K562 (cell line): ENCODE measurements at regions not wholly inside any gene's neighbourhood (a gene's known extent, or its start where the extent isn't known, plus 50 kb on each side); places are given as distances from the start of the nearest gene placed in this dataset.

Experiments
- ATAC-seq: fragments of 200-7000 bp; cut with Tn5 transposase; 3 replicates; pipeline ENCODE4 v1.9.1; 2020; ENCODE audit warnings: moderate library complexity
- BruUV-seq: library from RNA; stranded (reverse); fragments of 400-500 nt; replicated peaks from 2 replicates; lab custom pipeline; 2021; lab: Mats Ljungman, UMichigan
- CTCF ChIA-PET: fragments of 300-600 bp; formaldehyde crosslinking; extraction: SDS; loops from one replicate; lab custom pipeline; 2021; ENCODE audit warnings: low intra/inter-chr PET ratio; lab: Yijun Ruan, JAX
- POLR2A ChIA-PET: fragments of 300-600, 350-650 bp; sonication (Branson Sonifier 250); formaldehyde crosslinking; extraction: SDS; loops from one replicate; lab custom pipeline; 2021; ENCODE audit warnings: antibody characterized with exemption, inconsistent platforms; lab: Yijun Ruan, JAX
- DNase-seq, 4 experiments: peaks; one replicate each; pipeline versions ENCODE4 v3.0.0 to v3.0.0-alpha.2; 2011 to 2018; ENCODE audit warnings: low spot score in 3 of 4, mixed read lengths in 3 of 4; ENCODE audit errors: extremely low read depth in 1 of 4
- FAIRE-seq: peaks from 2 replicates; lab custom pipeline; 2011; peaks lifted over from hg19 to GRCh38; lab: Jason Lieb, UNC
- H2AFZ ChIP-seq: 2 replicates; pipeline ENCODE4 v1.6.0; 2011; ENCODE audit warnings: low read depth, low read length, control low read depth, inconsistent platforms
- H3K27ac ChIP-seq: fragments of 200-600 bp; 3 replicates; pipeline ENCODE4 v1.8.0; 2011; ENCODE audit warnings: low read depth, mild to moderate bottlenecking, control low read depth, inconsistent platforms, low read length, moderate library complexity, mixed read lengths; ENCODE audit errors: extremely low read depth
- H3K27me3 ChIP-seq, 2 experiments: fragments of 300-600 bp in 1 of 2; 2 replicates in 1 of 2; 3 replicates in 1 of 2; pipeline versions ENCODE4 v1.6.0 to v1.8.0; 2011; ENCODE audit warnings: inconsistent platforms in 2 of 2, low read length in 2 of 2, mild to moderate bottlenecking in 1 of 2, mixed read lengths in 1 of 2, moderate library complexity in 1 of 2; ENCODE audit not compliant: control insufficient read depth in 2 of 2, insufficient read depth in 2 of 2
- H3K36me3 ChIP-seq: fragments of 300-600 bp; 3 replicates; pipeline ENCODE4 v1.8.0; 2011; ENCODE audit warnings: mild to moderate bottlenecking, low read length, inconsistent platforms; ENCODE audit not compliant: control insufficient read depth, insufficient read depth
- H3K4me1 ChIP-seq, 2 experiments: fragments of 200-600 bp in 1 of 2; replicated peaks in 1 of 2; 2 replicates in 1 of 2; 3 replicates in 1 of 2; pipeline versions ENCODE4 v1.5.1 to v1.8.0; 2011; ENCODE audit warnings: inconsistent platforms in 2 of 2, low read length in 2 of 2, mild to moderate bottlenecking in 1 of 2, mixed read lengths in 1 of 2, moderate library complexity in 1 of 2; ENCODE audit not compliant: control insufficient read depth in 2 of 2, insufficient read depth in 2 of 2
- H3K4me2 ChIP-seq: 2 replicates; pipeline ENCODE4 v1.6.1; 2011; ENCODE audit warnings: low read length, control low read depth, inconsistent platforms, mixed read lengths; ENCODE audit not compliant: insufficient read depth
- H3K4me3 ChIP-seq: fragments of 200-600 bp; sonication (generic), shearing (Covaris generic); 2 replicates; pipeline ENCODE4 v1.5.1; 2016; ENCODE audit warnings: control low read depth, inconsistent platforms
- H3K79me2 ChIP-seq: fragments of 200-600 bp; 3 replicates; pipeline ENCODE4 v1.8.0; 2011; ENCODE audit warnings: low read length, inconsistent platforms; ENCODE audit not compliant: control insufficient read depth, insufficient read depth
- H3K9ac ChIP-seq, 2 experiments: 2 replicates each; pipeline versions ENCODE4 v1.6.0 to v1.6.1; 2011; ENCODE audit warnings: low read depth in 2 of 2, low read length in 2 of 2, control low read depth in 1 of 2, inconsistent platforms in 1 of 2, mild to moderate bottlenecking in 1 of 2, mixed read lengths in 1 of 2; ENCODE audit not compliant: insufficient read depth in 1 of 2
- H3K9me1 ChIP-seq: one replicate; pipeline ENCODE4 v1.6.0; 2011; ENCODE audit warnings: inconsistent platforms, mild to moderate bottlenecking, low read length, moderate library complexity; ENCODE audit not compliant: control insufficient read depth, insufficient read depth
- H3K9me3 ChIP-seq: replicated peaks from 2 replicates; pipeline ENCODE4 v1.5.1; 2011; ENCODE audit warnings: low read depth, low read length, inconsistent platforms; ENCODE audit not compliant: control insufficient read depth, insufficient read depth
- H4K20me1 ChIP-seq: replicated peaks from 2 replicates; pipeline ENCODE4 v1.6.1; 2011; ENCODE audit warnings: low read length, inconsistent platforms, mixed read lengths; ENCODE audit not compliant: control insufficient read depth, insufficient read depth
- C11orf30 ChIP-seq: fragments of 450-650 bp; IDR thresholded peaks from 2 replicates; pipeline ENCODE4 v1.6.1; 2016; ENCODE audit warnings: low read depth, mild to moderate bottlenecking
- CBX3 ChIP-seq, 2 experiments: IDR thresholded peaks; 1 replicate in 1 of 2; 2 replicates in 1 of 2; pipeline ENCODE4 v1.6.1; 2012; ENCODE audit warnings: inconsistent platforms in 2 of 2, low read length in 2 of 2, borderline replicate concordance in 1 of 2, control low read depth in 1 of 2
- EHMT2 ChIP-seq: fragments of 450-650 bp; IDR thresholded peaks from 2 replicates; pipeline ENCODE4 v1.6.1; 2018; ENCODE audit warnings: antibody characterized with exemption
- GTF2F1 ChIP-seq: IDR thresholded peaks from 2 replicates; pipeline ENCODE4 v1.6.1; 2011; ENCODE audit warnings: low read depth, low read length, improper control_type of control experiment
- KDM2B ChIP-seq: fragments of 250-450 bp; sonication (Bioruptor Pico); IDR thresholded peaks from 2 replicates; pipeline ENCODE4 v1.8.0; 2021; ENCODE audit warnings: mild to moderate bottlenecking, moderate library complexity
- KLF10 ChIP-seq: fragments of 250-450 bp; sonication (Bioruptor Pico); IDR thresholded peaks from 2 replicates; pipeline ENCODE4 v1.6.1; 2021; ENCODE audit warnings: matching md5 sums
- MAFK ChIP-seq: IDR thresholded peaks from 2 replicates; pipeline ENCODE4 v1.6.1; 2011; ENCODE audit warnings: low read length, improper control_type of control experiment
- MED1 ChIP-seq: sonication (generic); formaldehyde crosslinking; IDR thresholded peaks from 2 replicates; pipeline ENCODE4 v1.8.1; 2023; ENCODE audit warnings: missing genetic modification reagents, borderline replicate concordance
- NUFIP1 ChIP-seq: fragments of 450-650 bp; IDR thresholded peaks from 2 replicates; pipeline ENCODE4 v1.6.1; 2018; ENCODE audit not compliant: partially characterized antibody
- PYGO2 ChIP-seq: fragments of 450-650 bp; IDR thresholded peaks from 2 replicates; pipeline ENCODE4 v1.6.1; 2016; ENCODE audit warnings: mild to moderate bottlenecking, missing genetic modification characterization, moderate library complexity, missing compliant biosample characterization
- STAT5B ChIP-seq: fragments of 250-450 bp; sonication (Bioruptor Pico); IDR thresholded peaks from 2 replicates; pipeline ENCODE4 v1.8.0; 2021; ENCODE audit warnings: mild to moderate bottlenecking, inconsistent platforms
- TBL1XR1 ChIP-seq, 2 experiments: IDR thresholded peaks; 2 replicates each; pipeline ENCODE4 v1.6.1; 2012; ENCODE audit warnings: improper control_type of control experiment in 2 of 2, low read length in 2 of 2, mild to moderate bottlenecking in 1 of 2
- TCF15 ChIP-seq: fragments of 250-450 bp; sonication (Bioruptor Pico); IDR thresholded peaks from 2 replicates; pipeline ENCODE4 v1.8.0; 2022; ENCODE audit warnings: moderate library complexity, mild to moderate bottlenecking, inconsistent platforms
- ZC3H11A ChIP-seq: IDR thresholded peaks from 2 replicates; pipeline ENCODE4 v1.6.1; 2012; ENCODE audit warnings: low read depth, low read length, improper control_type of control experiment
- ZNF699 ChIP-seq: fragments of 250-450 bp; sonication (Bioruptor Pico); IDR thresholded peaks from 2 replicates; pipeline ENCODE4 v1.8.0; 2021; ENCODE audit warnings: mild to moderate bottlenecking, moderate library complexity; ENCODE audit not compliant: insufficient replicate concordance
- in situ Hi-C: fragments of 300-500 bp; cut with MboI; formaldehyde crosslinking; loops from 4 replicates; pipeline ENCODE4 v1.15.0; 2018; ENCODE audit warnings: inconsistent platforms, mixed read lengths
- intact Hi-C: fragments of 100-400 bp; cut with micrococcal nuclease; formaldehyde crosslinking; loops from 2 replicates; pipeline ENCODE4 v1.14.2; 2022
- TF ChIP-seq, protein P1 (sequence below): sonication (generic); formaldehyde crosslinking; IDR thresholded peaks from 2 replicates; pipeline ENCODE4 v1.8.1; 2022; ENCODE audit warnings: missing genetic modification reagents

- no peak for TF ChIP-seq PYGO2 (tag)
Measured at GRCh38 chr3:153577059-153577736, 415.2 kb downstream of the RAP2B start (continued).

- H2AFZ ChIP-seq, result no peak overlapping the region
- no peaks in the 10 kb centered on the region for H3K9me3 ChIP-seq
- in situ Hi-C loops (loop anchor here (25.0 kb wide), 1 partner anchor 1066 kb away; no protein-coding TSS in a partner anchor), intact Hi-C loops (no loop called here)
- FAIRE-seq (no peak), ATAC-seq (no peak), DNase-seq (no peak)
- H3K36me3 ChIP-seq, result no peaks in the 10 kb centered on the region
- H3K4me3 ChIP-seq, result no peak overlapping the region
- POLR2A ChIA-PET, result no interaction called here
- no peaks in the 10 kb centered on the region for H3K9me1 ChIP-seq
- BruUV-seq, result no TSS peak
- H3K27me3 ChIP-seq, result no peaks in the 10 kb centered on the region
- H3K27ac ChIP-seq, result no peak overlapping the region
- CTCF ChIA-PET, result no interaction called here
- H3K4me2 ChIP-seq, result no peak overlapping the region
- no peaks in the 10 kb centered on the region for H3K4me1 ChIP-seq
- no peaks in the 10 kb centered on the region for H4K20me1 ChIP-seq
- no peak for TF ChIP-seq EHMT2
- no peak for TF ChIP-seq KLF10 (CRISPR knock-in tag)
- TF ChIP-seq C11orf30, result no peak
- no peak for TF ChIP-seq ZC3H11A
- TF ChIP-seq STAT5B, result no peak
- TF ChIP-seq GTF2F1, result no peak
- TF ChIP-seq NUFIP1, result no peak
- no peak for TF ChIP-seq KDM2B (CRISPR knock-in tag)
- TF ChIP-seq TCF15, result no peak
- no peak for TF ChIP-seq MED1 (CRISPR knock-in tag)
- TF ChIP-seq TBL1XR1 (IDR thresholded peaks at IDR 0.05; ENCODE audit: low read length in 2 of 2), result no peak
- TF ChIP-seq ZNF699 (CRISPR knock-in tag), result no peak
- TF ChIP-seq CBX3 (IDR thresholded peaks at IDR 0.05; ENCODE audit: borderline replicate concordance in 1 of 2, low read length in 2 of 2), result no peak
- TF ChIP-seq, protein P1, sequence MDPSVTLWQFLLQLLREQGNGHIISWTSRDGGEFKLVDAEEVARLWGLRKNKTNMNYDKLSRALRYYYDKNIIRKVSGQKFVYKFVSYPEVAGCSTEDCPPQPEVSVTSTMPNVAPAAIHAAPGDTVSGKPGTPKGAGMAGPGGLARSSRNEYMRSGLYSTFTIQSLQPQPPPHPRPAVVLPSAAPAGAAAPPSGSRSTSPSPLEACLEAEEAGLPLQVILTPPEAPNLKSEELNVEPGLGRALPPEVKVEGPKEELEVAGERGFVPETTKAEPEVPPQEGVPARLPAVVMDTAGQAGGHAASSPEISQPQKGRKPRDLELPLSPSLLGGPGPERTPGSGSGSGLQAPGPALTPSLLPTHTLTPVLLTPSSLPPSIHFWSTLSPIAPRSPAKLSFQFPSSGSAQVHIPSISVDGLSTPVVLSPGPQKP, result no peak
- no peak for TF ChIP-seq MAFK
- no peak overlapping the region for H3K9ac ChIP-seq
- H3K79me2 ChIP-seq, result no peaks in the 10 kb centered on the region
Measured at GRCh38 chr3:153578046-153578445, 416.0 kb downstream of the RAP2B start.
